Neural crest cell (in vitro differentiated cells): ENCODE measurements at regions not wholly inside any gene's neighbourhood (a gene's known extent, or its start where the extent isn't known, plus 50 kb on each side); places are given as distances from the start of the nearest gene placed in this dataset.

ENCODE experiments used
- DNase-seq: peaks from one replicate; pipeline ENCODE4 v3.0.0; 2021; ENCODE audit warnings: low read depth, mixed read lengths, low spot score
- H3K27ac Mint-ChIP-seq: one replicate; pipeline ENCODE4 v1.8.0; 2021; ENCODE audit warnings: mild to moderate bottlenecking, mixed read lengths; ENCODE audit not compliant: unreplicated experiment
- H3K27me3 Mint-ChIP-seq: 2 replicates; pipeline ENCODE4 v1.8.0; 2021; ENCODE audit warnings: low read depth, mild to moderate bottlenecking, mixed read lengths
- H3K36me3 Mint-ChIP-seq: 2 replicates; pipeline ENCODE4 v1.8.0; 2021; ENCODE audit warnings: low read depth, mild to moderate bottlenecking, mixed read lengths
- H3K4me1 Mint-ChIP-seq: 2 replicates; pipeline ENCODE4 v1.8.0; 2021; ENCODE audit warnings: mixed read lengths
- H3K4me3 Mint-ChIP-seq: one replicate; pipeline ENCODE4 v1.8.0; 2021; ENCODE audit warnings: mild to moderate bottlenecking, mixed read lengths
- H3K9me3 Mint-ChIP-seq: 2 replicates; pipeline ENCODE4 v1.8.0; 2021; ENCODE audit warnings: mixed read lengths
- CTCF ChIP-seq: fragments of 200-600 bp; sonication (generic); conservative IDR thresholded peaks from 2 replicates; pipeline ENCODE4 v1.5.0; 2021; ENCODE audit warnings: antibody characterized with exemption, mild to moderate bottlenecking

GRCh38 chr18:34639687-34640086 lies 70.4 kb upstream of the DTNA start:
- Mint-ChIP-seq H3K27me3 (no peaks in the 10 kb centered on the region), H3K9me3 (no peaks in the 10 kb centered on the region), H3K27ac (no peak overlapping the region), H3K36me3 (no peaks in the 10 kb centered on the region), H3K4me3 (no peak overlapping the region), H3K4me1 (peaks cover 4% of the 10 kb centered on the region)
- no peak for DNase-seq
- TF ChIP-seq CTCF = no peak

GRCh38 chr18:34640276-34640675 lies 69.8 kb upstream of the DTNA start:
- no peak overlapping the region for H3K27ac Mint-ChIP-seq

GRCh38 chr18:34643989-34644388 lies 66.1 kb upstream of the DTNA start:
- peaks cover 4% of the 10 kb centered on the region for H3K4me1 Mint-ChIP-seq
- no peak for TF ChIP-seq CTCF
- DNase-seq = no peak
- no peaks in the 10 kb centered on the region for H3K9me3 Mint-ChIP-seq
- no peaks in the 10 kb centered on the region for H3K27me3 Mint-ChIP-seq
- no peak overlapping the region for H3K27ac Mint-ChIP-seq
- H3K4me3 Mint-ChIP-seq = no peak overlapping the region
- H3K36me3 Mint-ChIP-seq = no peaks in the 10 kb centered on the region

More at GRCh38 chr18:34640276-34640675, 69.8 kb upstream of the DTNA start:
- peaks cover 4% of the 10 kb centered on the region for H3K4me1 Mint-ChIP-seq
- H3K36me3 Mint-ChIP-seq = no peaks in the 10 kb centered on the region
- no peak for TF ChIP-seq CTCF
- H3K9me3 Mint-ChIP-seq = no peaks in the 10 kb centered on the region
- no peaks in the 10 kb centered on the region for H3K27me3 Mint-ChIP-seq
- H3K4me3 Mint-ChIP-seq = no peak overlapping the region
- DNase-seq = no peak

GRCh38 chr18:34647251-34647650 lies 62.8 kb upstream of the DTNA start:
- Mint-ChIP-seq H3K27me3 (no peaks in the 10 kb centered on the region), H3K4me1 (no peaks in the 10 kb centered on the region), H3K36me3 (no peaks in the 10 kb centered on the region), H3K9me3 (no peaks in the 10 kb centered on the region), H3K27ac (no peak overlapping the region), H3K4me3 (no peak overlapping the region)
- no peak for DNase-seq
- TF ChIP-seq CTCF = no peak

GRCh38 chr18:34648269-34648985 lies 61.7 kb upstream of the DTNA start:
- no peak for DNase-seq
- Mint-ChIP-seq H3K27ac (no peak overlapping the region), H3K36me3 (no peaks in the 10 kb centered on the region), H3K4me3 (no peak overlapping the region), H3K4me1 (no peaks in the 10 kb centered on the region), H3K9me3 (no peaks in the 10 kb centered on the region), H3K27me3 (no peaks in the 10 kb centered on the region)
- TF ChIP-seq CTCF = no peak
